ENCODE measurements at regions not wholly inside any gene's neighbourhood (a gene's known extent, or its start where the extent isn't known, plus 50 kb on each side); places are given as distances from the start of the nearest gene placed in this dataset.

DNA sequence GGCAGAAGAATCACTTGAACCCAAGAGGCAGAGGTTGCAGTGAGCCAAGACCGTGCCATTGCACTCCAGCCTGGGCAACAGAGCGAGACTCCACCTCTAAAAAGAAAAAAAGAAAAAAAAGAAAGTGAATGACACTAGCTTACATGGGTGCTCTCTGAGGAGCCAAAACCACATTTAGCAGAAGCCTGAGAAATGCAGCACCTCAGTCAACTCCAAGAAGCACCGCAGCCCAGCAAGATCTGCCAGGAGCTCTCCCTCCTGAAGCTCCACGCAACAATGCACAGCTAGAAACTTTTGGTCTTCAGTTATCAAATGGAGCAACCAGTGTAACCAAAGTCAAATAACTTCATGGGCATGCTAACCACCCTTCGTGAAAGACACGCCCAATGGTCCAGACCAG lies 229.1 kb downstream of the SETD4 start:
- Mint-ChIP-seq H3K36me3 (no peaks in the 10 kb centered on the region), H3K27me3 (peaks cover 6 to 38% of the 10 kb centered on the region in 2 donors), H3K4me3 (no peak overlapping the region), H3K4me1 (no peaks in the 10 kb centered on the region), H3K9me3 (peaks cover 0 to 2% (median 0%) of the 10 kb centered on the region in 5 donors), H3K27ac (no peak overlapping the region)
- Histone ChIP-seq H3K36me3 (ENCODE audit: insufficient read depth, low read length) (no peaks in the 10 kb centered on the region), H3K4me3 (ENCODE audit: low read length) (no peak overlapping the region), H3K9me3 (ENCODE audit: low read length) (no peaks in the 10 kb centered on the region), H3K4me1 (ENCODE audit: insufficient read depth, low read length) (no peaks in the 10 kb centered on the region), H3K27ac (ENCODE audit: low read depth, low read length) (no peak overlapping the region), H3K27me3 (ENCODE audit: insufficient read depth, low read length, poor library complexity, severe bottlenecking) (no peaks in the 10 kb centered on the region)
- no peak for DNase-seq
- CTCF ChIA-PET = interaction anchor here (1.1 kb wide), 1 partner anchor 14 kb away, joined by 3 read pairs; no protein-coding TSS in a partner anchor
- POLR2A ChIA-PET = no interaction called here

DNA sequence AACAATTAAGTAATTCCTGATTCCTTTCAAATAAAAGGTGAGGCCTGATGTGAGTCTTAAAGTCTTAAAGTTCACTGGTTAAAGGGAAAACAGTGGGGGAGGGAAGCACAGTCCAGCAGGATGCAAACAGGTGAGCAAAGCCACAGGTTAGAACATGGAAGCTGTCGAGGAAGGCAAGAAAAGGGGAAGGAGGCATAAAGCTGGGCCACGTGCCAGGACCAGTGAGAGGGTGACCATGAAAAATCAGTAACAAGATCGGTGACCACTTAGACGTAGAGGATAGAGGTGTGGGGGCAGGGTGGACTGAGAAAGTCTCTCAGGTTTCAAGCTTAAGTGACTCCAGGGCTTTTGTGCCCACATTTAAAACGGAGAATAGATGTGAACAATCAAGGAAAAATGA lies 231.3 kb downstream of the SETD4 start:
- DNase-seq = no peak
- Mint-ChIP-seq H3K36me3 (no peaks in the 10 kb centered on the region), H3K9me3 (peaks cover 0 to 2% (median 0%) of the 10 kb centered on the region in 5 donors), H3K27ac (no peak overlapping the region), H3K4me1 (no peaks in the 10 kb centered on the region), H3K4me3 (no peak overlapping the region), H3K27me3 (peaks cover 8 to 38% of the 10 kb centered on the region in 2 donors)
- H3K36me3 ChIP-seq (ENCODE audit: insufficient read depth, low read length) = no peaks in the 10 kb centered on the region
- H3K27ac ChIP-seq (ENCODE audit: low read depth, low read length) = no peak overlapping the region
- ChIA-PET CTCF (no interaction called here), POLR2A (no interaction called here)
- H3K4me1 ChIP-seq (ENCODE audit: insufficient read depth, low read length) = no peaks in the 10 kb centered on the region
- H3K9me3 ChIP-seq (ENCODE audit: low read length) = no peaks in the 10 kb centered on the region
- no peaks in the 10 kb centered on the region for H3K27me3 ChIP-seq (ENCODE audit: insufficient read depth, low read length, poor library complexity, severe bottlenecking)
- no peak overlapping the region for H3K4me3 ChIP-seq (ENCODE audit: low read length)

DNA sequence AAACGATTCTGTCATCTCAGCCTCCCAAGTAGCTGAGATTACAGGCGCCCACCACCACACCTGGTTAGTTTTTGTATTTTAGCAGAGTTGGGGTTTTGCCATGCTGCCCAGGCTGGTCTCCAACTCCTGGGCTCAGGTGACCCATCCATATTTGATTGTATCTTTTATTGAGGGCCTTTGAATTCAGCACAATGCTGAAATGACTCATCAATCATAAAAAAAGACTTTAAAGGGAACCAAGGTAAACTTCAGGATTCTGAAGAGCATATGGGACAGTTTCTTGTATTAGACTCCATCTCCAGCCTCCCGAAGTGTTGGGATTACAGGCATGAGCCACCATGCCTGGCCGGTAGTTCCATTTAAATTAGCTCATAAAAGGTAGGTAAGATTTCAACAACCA lies 232.2 kb downstream of the SETD4 start:
- ChIA-PET CTCF (no interaction called here), POLR2A (no interaction called here)
- peaks cover 11 to 47% of the 10 kb centered on the region in 2 donors for H3K27me3 Mint-ChIP-seq
- Histone ChIP-seq H3K9me3 (ENCODE audit: low read length) (no peaks in the 10 kb centered on the region), H3K4me3 (ENCODE audit: low read length) (no peak overlapping the region), H3K4me1 (ENCODE audit: insufficient read depth, low read length) (no peaks in the 10 kb centered on the region), H3K36me3 (ENCODE audit: insufficient read depth, low read length) (no peaks in the 10 kb centered on the region), H3K27ac (ENCODE audit: low read depth, low read length) (no peak overlapping the region), H3K27me3 (ENCODE audit: insufficient read depth, low read length, poor library complexity, severe bottlenecking) (no peaks in the 10 kb centered on the region)
- H3K4me3 Mint-ChIP-seq = no peak overlapping the region
- H3K36me3 Mint-ChIP-seq = no peaks in the 10 kb centered on the region
- no peak for DNase-seq
- H3K4me1 Mint-ChIP-seq = no peaks in the 10 kb centered on the region
- H3K27ac Mint-ChIP-seq = no peak overlapping the region
- peaks cover 0 to 2% (median 0%) of the 10 kb centered on the region in 5 donors for H3K9me3 Mint-ChIP-seq

DNA sequence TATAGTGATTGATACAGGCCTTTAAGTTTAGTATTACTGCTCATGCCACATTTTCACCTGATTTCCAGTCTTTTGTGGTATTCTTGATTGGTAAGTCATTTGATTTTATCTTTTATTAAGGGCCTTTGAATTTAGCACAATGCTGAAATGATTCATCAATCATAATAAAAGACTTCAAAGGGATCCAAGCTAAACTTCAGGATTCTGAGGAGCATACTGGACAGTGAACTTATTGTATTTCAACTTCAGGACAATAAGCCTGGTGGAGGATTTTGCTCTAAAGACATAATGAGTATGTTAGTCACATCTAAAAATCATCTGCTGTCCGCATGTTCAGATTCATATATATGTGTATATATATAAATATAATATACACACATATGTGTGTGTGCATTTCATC lies 233.3 kb downstream of the SETD4 start:
- peaks cover 0 to 3% (median under 1%) of the 10 kb centered on the region in 5 donors for H3K9me3 Mint-ChIP-seq
- H3K4me3 ChIP-seq (ENCODE audit: low read length) = no peak overlapping the region
- no peak overlapping the region for H3K27ac Mint-ChIP-seq
- ChIA-PET POLR2A (no interaction called here), CTCF (no interaction called here)
- H3K36me3 ChIP-seq (ENCODE audit: insufficient read depth, low read length) = no peaks in the 10 kb centered on the region
- H3K4me1 ChIP-seq (ENCODE audit: insufficient read depth, low read length) = no peaks in the 10 kb centered on the region
- no peak overlapping the region for H3K4me3 Mint-ChIP-seq
- no peaks in the 10 kb centered on the region for H3K27me3 ChIP-seq (ENCODE audit: insufficient read depth, low read length, poor library complexity, severe bottlenecking)
- peaks cover 12 to 47% of the 10 kb centered on the region in 2 donors for H3K27me3 Mint-ChIP-seq
- H3K4me1 Mint-ChIP-seq = no peaks in the 10 kb centered on the region
- H3K36me3 Mint-ChIP-seq = no peaks in the 10 kb centered on the region
- no peak for DNase-seq
- H3K9me3 ChIP-seq (ENCODE audit: low read length) = no peaks in the 10 kb centered on the region
- H3K27ac ChIP-seq (ENCODE audit: low read depth, low read length) = no peak overlapping the region

DNA sequence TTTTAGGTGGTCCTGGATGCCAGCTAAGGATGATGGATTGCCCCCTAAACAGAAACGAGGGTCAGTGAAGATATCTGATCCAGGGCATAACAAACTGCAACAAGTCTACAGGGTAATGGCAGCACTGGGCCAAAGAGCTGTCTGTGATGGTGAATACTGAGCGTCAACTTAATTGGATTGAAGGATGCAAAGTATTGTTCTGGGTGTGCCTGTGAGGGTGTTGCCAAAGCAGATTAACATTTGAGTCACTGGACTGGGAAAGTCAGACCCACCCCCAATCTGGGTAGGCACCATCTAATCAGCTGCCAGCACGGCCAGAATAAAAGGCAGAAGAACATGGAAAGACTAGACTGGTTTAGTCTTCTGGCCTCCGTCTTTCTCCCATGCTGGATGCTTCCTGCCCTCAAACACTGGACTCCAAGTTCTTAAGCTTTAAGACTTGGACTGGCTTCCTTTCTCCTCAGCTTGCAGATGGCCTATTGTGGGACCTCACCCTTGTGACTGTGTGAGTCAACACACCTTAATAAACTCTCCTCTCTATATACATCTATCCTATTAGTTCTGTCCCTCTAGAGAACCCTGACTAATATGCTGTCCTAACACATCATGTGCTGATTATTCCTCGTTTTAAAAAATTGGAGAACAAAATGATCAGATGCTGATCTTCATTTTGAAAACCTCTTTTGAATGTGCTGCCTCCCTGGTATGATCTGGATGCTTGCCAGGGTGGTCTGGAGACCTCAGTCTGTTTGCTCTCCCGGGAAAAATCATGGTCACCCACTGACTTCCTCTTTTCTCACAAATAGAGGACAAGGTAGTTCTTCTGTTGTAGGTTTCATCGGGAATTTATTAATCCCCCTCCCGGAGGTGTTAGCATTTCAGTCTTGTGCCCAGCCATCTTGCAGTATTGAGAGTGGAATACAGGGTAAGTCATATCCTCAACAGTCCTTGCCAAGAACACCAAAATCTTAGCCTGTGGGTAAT lies 234.7 kb downstream of the SETD4 start:
- Histone ChIP-seq H3K27ac (ENCODE audit: low read depth, low read length) (no peak overlapping the region), H3K4me3 (ENCODE audit: low read length) (no peak overlapping the region), H3K27me3 (ENCODE audit: insufficient read depth, low read length, poor library complexity, severe bottlenecking) (no peaks in the 10 kb centered on the region), H3K36me3 (ENCODE audit: insufficient read depth, low read length) (no peaks in the 10 kb centered on the region), H3K9me3 (ENCODE audit: low read length) (no peaks in the 10 kb centered on the region), H3K4me1 (ENCODE audit: insufficient read depth, low read length) (no peaks in the 10 kb centered on the region)
- DNase-seq = no peak
- Mint-ChIP-seq H3K36me3 (no peaks in the 10 kb centered on the region), H3K27ac (no peak overlapping the region), H3K4me1 (no peaks in the 10 kb centered on the region), H3K4me3 (peak overlapping the region in 1 of 7 donors; percentile 15), H3K27me3 (peaks cover 8 to 49% of the 10 kb centered on the region in 2 donors), H3K9me3 (peaks cover 0 to 4% (median 2%) of the 10 kb centered on the region in 5 donors)
- POLR2A ChIA-PET = no interaction called here
- CTCF ChIA-PET = no interaction called here

DNA sequence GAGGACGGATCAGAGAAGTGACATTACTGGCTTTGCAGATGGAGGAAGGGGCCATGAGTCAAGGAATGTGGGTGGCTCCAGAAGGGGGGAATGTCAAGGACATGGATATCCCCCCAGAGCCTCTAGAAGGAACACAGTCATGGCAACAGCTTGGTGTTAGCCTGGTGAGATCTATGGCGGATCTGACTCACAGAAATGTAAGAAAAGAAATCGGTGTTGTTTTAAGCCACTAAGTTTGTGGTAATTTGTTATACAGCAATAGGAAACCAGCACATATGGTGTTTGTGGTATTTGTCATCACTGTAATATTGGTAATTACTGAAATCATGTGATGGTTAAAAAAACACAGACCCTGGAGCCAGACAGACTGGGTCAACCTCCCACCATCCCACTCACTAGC lies 236.2 kb downstream of the SETD4 start:
- Mint-ChIP-seq H3K36me3 (no peaks in the 10 kb centered on the region), H3K4me1 (no peaks in the 10 kb centered on the region), H3K4me3 (no peak overlapping the region), H3K27me3 (peaks cover 7 to 43% of the 10 kb centered on the region in 2 donors), H3K9me3 (peaks cover 0 to 4% (median 2%) of the 10 kb centered on the region in 5 donors), H3K27ac (no peak overlapping the region)
- DNase-seq = no peak
- no peaks in the 10 kb centered on the region for H3K36me3 ChIP-seq (ENCODE audit: insufficient read depth, low read length)
- H3K27me3 ChIP-seq (ENCODE audit: insufficient read depth, low read length, poor library complexity, severe bottlenecking) = no peaks in the 10 kb centered on the region
- H3K4me1 ChIP-seq (ENCODE audit: insufficient read depth, low read length) = no peaks in the 10 kb centered on the region
- no peaks in the 10 kb centered on the region for H3K9me3 ChIP-seq (ENCODE audit: low read length)
- POLR2A ChIA-PET = no interaction called here
- H3K27ac ChIP-seq (ENCODE audit: low read depth, low read length) = no peak overlapping the region
- no peak overlapping the region for H3K4me3 ChIP-seq (ENCODE audit: low read length)
- CTCF ChIA-PET = no interaction called here

DNA sequence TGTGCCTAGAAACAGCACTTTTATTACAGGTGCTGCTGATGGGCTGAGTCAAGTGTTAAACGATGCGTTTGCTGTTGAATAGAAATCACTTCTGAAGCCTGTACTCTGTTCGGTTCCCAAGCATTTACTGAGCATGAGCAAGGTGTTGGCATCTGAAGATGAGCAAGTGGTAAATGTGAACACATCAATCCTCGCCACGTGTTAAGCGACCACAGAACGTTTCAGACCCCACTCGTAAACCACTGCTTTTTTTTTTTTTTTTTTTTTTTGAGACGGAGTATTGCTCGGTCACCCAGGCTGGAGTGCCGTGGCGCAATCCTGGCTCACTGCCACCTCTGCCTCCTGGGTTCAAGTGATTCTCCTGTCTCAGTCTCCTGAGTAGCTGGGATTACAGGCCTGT lies 241.2 kb downstream of the SETD4 start:
- Histone ChIP-seq H3K27ac (ENCODE audit: low read depth, low read length) (no peak overlapping the region), H3K36me3 (ENCODE audit: insufficient read depth, low read length) (no peaks in the 10 kb centered on the region), H3K4me1 (ENCODE audit: insufficient read depth, low read length) (no peaks in the 10 kb centered on the region), H3K4me3 (ENCODE audit: low read length) (no peak overlapping the region), H3K9me3 (ENCODE audit: low read length) (no peaks in the 10 kb centered on the region), H3K27me3 (ENCODE audit: insufficient read depth, low read length, poor library complexity, severe bottlenecking) (no peaks in the 10 kb centered on the region)
- H3K36me3 Mint-ChIP-seq = no peaks in the 10 kb centered on the region
- ChIA-PET POLR2A (no interaction called here), CTCF (no interaction called here)
- no peak for DNase-seq
- peaks cover 4 to 18% of the 10 kb centered on the region in 2 donors for H3K27me3 Mint-ChIP-seq
- peaks cover 0 to 4% (median 2%) of the 10 kb centered on the region in 5 donors for H3K9me3 Mint-ChIP-seq
- no peaks in the 10 kb centered on the region for H3K4me1 Mint-ChIP-seq
- H3K27ac Mint-ChIP-seq = peak overlapping the region in 1 of 8 donors; percentile 22
- H3K4me3 Mint-ChIP-seq = no peak overlapping the region

DNA sequence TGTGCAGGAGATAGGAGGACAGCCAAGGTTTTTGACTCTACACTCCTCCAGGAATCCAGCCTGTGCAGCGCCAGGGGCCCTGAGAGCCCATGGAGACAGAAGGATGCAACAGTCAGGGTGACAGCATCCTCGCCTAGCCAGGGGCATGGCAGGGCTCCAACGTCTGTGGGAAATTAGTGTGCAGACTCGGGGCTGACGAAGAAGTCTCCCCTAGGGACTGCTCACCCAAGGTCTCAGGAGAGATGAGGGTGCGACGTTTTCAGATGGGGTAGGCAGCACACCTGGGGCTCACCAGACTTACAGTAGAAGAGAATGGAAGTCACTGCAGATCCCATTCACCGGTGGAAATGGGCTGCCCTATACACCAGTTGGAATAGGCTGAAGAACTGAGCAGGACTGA lies 241.7 kb downstream of the SETD4 start:
- POLR2A ChIA-PET = no interaction called here
- Mint-ChIP-seq H3K4me3 (peak overlapping the region in 1 of 7 donors; percentile 2), H3K36me3 (no peaks in the 10 kb centered on the region), H3K4me1 (no peaks in the 10 kb centered on the region), H3K27ac (no peak overlapping the region), H3K27me3 (peaks cover 2 to 13% of the 10 kb centered on the region in 2 donors), H3K9me3 (peaks cover 0 to 3% (median 2%) of the 10 kb centered on the region in 5 donors)
- H3K4me1 ChIP-seq (ENCODE audit: insufficient read depth, low read length) = no peaks in the 10 kb centered on the region
- CTCF ChIA-PET = no interaction called here
- no peaks in the 10 kb centered on the region for H3K9me3 ChIP-seq (ENCODE audit: low read length)
- H3K27me3 ChIP-seq (ENCODE audit: insufficient read depth, low read length, poor library complexity, severe bottlenecking) = no peaks in the 10 kb centered on the region
- no peak overlapping the region for H3K4me3 ChIP-seq (ENCODE audit: low read length)
- DNase-seq = no peak
- no peak overlapping the region for H3K27ac ChIP-seq (ENCODE audit: low read depth, low read length)
- no peaks in the 10 kb centered on the region for H3K36me3 ChIP-seq (ENCODE audit: insufficient read depth, low read length)

Measured in CD8-positive, alpha-beta memory T cell (primary cell).